Ishikawa (cell line): ENCODE measurements at regions not wholly inside any gene's neighbourhood (a gene's known extent, or its start where the extent isn't known, plus 50 kb on each side); places are given as distances from the start of the nearest gene placed in this dataset.

Experiments
- CEBPB ChIP-seq: IDR thresholded peaks from 2 replicates; pipeline ENCODE4 v1.6.1; 2012
- CREB1 ChIP-seq: IDR thresholded peaks from 2 replicates; pipeline ENCODE4 v1.6.1; 2012; ENCODE audit warnings: low read depth
- EGR1 ChIP-seq: IDR thresholded peaks from 2 replicates; pipeline ENCODE4 v1.6.1; 2012
- MAX ChIP-seq: IDR thresholded peaks from 2 replicates; pipeline ENCODE4 v1.6.1; 2012
- RAD21 ChIP-seq: IDR thresholded peaks from 2 replicates; pipeline ENCODE4 v1.6.1; 2012; ENCODE audit warnings: low read depth
- REST ChIP-seq: IDR thresholded peaks from 2 replicates; pipeline ENCODE4 v1.6.1; 2012; ENCODE audit warnings: low read depth, mild to moderate bottlenecking
- TAF1 ChIP-seq: IDR thresholded peaks from 2 replicates; pipeline ENCODE4 v1.6.1; 2012; ENCODE audit warnings: low read depth, mild to moderate bottlenecking
- TCF12 ChIP-seq: IDR thresholded peaks from 2 replicates; pipeline ENCODE4 v1.6.1; 2012; ENCODE audit warnings: low read depth
- TEAD4 ChIP-seq: IDR thresholded peaks from 2 replicates; pipeline ENCODE4 v1.6.1; 2012
- YY1 ChIP-seq: IDR thresholded peaks from 2 replicates; pipeline ENCODE4 v1.6.1; 2012; ENCODE audit warnings: low read depth
- ZBTB7A ChIP-seq: IDR thresholded peaks from 2 replicates; pipeline ENCODE4 v1.6.1; 2012; ENCODE audit warnings: low read depth

GRCh38 chr2:9734308-9734707 is 103.5 kb upstream of the YWHAQ start:
- TF ChIP-seq TCF12 (no peak), RAD21 (no peak), TAF1 (no peak), EGR1 (no peak), CREB1 (no peak), YY1 (no peak), CEBPB (no peak), MAX (no peak), ZBTB7A (no peak), TEAD4 (no peak), REST (no peak)
